ENCODE measurements at regions not wholly inside any gene's neighbourhood (a gene's known extent, or its start where the extent isn't known, plus 50 kb on each side); places are given as distances from the start of the nearest gene placed in this dataset.

DNA sequence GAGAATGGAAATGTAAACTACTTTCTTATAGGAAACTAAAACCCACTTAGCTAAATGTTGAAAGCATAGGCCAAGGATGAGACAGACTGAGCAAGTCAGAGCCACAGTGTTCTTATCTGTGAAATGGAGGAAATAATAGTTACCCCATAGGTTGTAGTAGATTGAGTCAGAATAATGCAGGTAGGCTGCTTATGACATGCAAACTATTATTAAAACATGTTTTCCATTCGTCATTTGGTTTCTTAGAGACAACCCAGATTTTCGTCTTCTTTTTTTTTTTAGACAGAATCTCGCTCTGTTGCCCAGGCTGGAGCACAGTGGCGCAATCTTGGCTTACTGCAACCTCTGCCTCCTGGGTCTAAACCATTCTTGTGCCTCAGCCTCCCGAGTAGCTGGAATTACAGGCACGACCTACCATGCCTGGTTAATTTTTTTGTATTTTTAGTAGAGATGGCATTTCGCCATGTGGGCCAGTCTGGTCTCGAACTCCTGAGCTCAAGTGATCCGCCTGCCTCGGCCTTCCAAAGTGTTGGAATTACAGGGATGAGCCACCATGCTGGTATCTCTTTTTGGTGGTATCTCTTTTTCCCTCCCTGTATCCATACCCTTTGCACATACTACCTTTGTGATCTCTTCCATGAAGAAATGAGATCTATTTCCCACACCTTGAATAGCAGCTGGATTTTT, 196.5 kb upstream of the ZNF217 start:
- TF ChIP-seq, protein P1, sequence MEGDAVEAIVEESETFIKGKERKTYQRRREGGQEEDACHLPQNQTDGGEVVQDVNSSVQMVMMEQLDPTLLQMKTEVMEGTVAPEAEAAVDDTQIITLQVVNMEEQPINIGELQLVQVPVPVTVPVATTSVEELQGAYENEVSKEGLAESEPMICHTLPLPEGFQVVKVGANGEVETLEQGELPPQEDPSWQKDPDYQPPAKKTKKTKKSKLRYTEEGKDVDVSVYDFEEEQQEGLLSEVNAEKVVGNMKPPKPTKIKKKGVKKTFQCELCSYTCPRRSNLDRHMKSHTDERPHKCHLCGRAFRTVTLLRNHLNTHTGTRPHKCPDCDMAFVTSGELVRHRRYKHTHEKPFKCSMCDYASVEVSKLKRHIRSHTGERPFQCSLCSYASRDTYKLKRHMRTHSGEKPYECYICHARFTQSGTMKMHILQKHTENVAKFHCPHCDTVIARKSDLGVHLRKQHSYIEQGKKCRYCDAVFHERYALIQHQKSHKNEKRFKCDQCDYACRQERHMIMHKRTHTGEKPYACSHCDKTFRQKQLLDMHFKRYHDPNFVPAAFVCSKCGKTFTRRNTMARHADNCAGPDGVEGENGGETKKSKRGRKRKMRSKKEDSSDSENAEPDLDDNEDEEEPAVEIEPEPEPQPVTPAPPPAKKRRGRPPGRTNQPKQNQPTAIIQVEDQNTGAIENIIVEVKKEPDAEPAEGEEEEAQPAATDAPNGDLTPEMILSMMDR (IDR thresholded peaks at IDR 0.05) = no peak
- no peak for TF ChIP-seq EP300 (IDR thresholded peaks at IDR 0.05)
